ENCODE measurements at regions not wholly inside any gene's neighbourhood (a gene's known extent, or its start where the extent isn't known, plus 50 kb on each side); places are given as distances from the start of the nearest gene placed in this dataset.
A peak's percentile ranks its signal among the peaks of the same experiment; 100 is the strongest.

DNA sequence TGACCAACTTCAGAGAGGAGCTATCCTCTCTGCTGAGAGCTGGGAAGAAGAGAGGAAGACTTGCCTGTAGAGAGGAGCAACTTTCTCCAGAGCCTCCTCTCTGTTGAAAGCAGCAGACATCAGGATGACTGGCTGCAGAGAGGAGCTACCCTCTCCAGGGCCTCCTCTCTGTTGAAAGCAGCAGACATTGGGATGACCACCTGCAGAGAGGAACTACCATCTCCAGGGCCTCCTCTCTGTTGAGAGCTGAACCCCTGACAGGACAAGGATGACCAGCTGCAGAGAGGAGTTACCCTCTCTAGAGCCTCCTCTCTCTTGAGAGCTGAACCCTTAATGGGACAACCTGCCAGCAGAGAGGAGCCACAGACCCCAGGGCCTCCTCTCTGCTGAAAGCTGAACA, 83.0 kb upstream of the GJB5 start:
- DNase-seq (ENCODE audit: low read depth, low spot score) (no peak), FAIRE-seq (no peak)
- Histone ChIP-seq H3K9ac (ENCODE audit: control insufficient read depth, extremely low read depth, insufficient read depth, low read length) (no peak overlapping the region), H4K20me1 (ENCODE audit: control insufficient read depth, extremely low read depth, insufficient read depth, low read length) (no peaks in the 10 kb centered on the region), H3K36me3 (ENCODE audit: control insufficient read depth in 2 of 2, extremely low read depth in 1 of 2, insufficient read depth in 2 of 2, low read length in 2 of 2) (no peaks in the 10 kb centered on the region), H2AFZ (ENCODE audit: control insufficient read depth, low read length) (no peak overlapping the region), H3K27ac (ENCODE audit: control insufficient read depth, insufficient read depth, low read length) (no peak overlapping the region), H3K9me3 (ENCODE audit: control insufficient read depth, low read depth, low read length) (no peaks in the 10 kb centered on the region), H3K79me2 (ENCODE audit: control insufficient read depth, insufficient read depth, low read length) (no peaks in the 10 kb centered on the region), H3K27me3 (ENCODE audit: control insufficient read depth, extremely low read depth, insufficient read depth, low read length) (no peaks in the 10 kb centered on the region), H3K4me3 (ENCODE audit: control insufficient read depth in 2 of 3, extremely low read depth in 1 of 3, insufficient read depth in 2 of 3, low read depth in 1 of 3, low read length in 3 of 3) (no peak overlapping the region), H3K9me1 (ENCODE audit: control insufficient read depth, extremely low read depth, insufficient read depth, low read length) (no peaks in the 10 kb centered on the region), H3K4me1 (ENCODE audit: control insufficient read depth, extremely low read depth, insufficient read depth, low read length) (no peaks in the 10 kb centered on the region), H3K4me2 (ENCODE audit: control insufficient read depth, extremely low read depth, insufficient read depth, low read depth, low read length) (no peak overlapping the region)
- dilution Hi-C loops (cut with MboI; ENCODE audit: extremely low pct_ligation_motif_present, low sequenced_read_pairs) = no loop called here
- TF ChIP-seq CTCF (optimal IDR thresholded peaks at IDR 0.05 in 1 of 3, IDR thresholded peaks at IDR 0.05 in 1 of 3, conservative IDR thresholded peaks at IDR 0.05 in 1 of 3; ENCODE audit: extremely low read depth in 1 of 3, insufficient read depth in 2 of 3, low read length in 3 of 3) (no peak), EZH2 (IDR thresholded peaks at IDR 0.05; ENCODE audit: low read length) (no peak)

- FAIRE-seq (peak; percentile 94), DNase-seq (ENCODE audit: low read depth, low spot score) (peak; percentile 9)
- dilution Hi-C loops (cut with MboI; ENCODE audit: extremely low pct_ligation_motif_present, low sequenced_read_pairs) = no loop called here
These were observed 73.1 kb upstream of the GJB5 start for GRCh38 chr1:34681480-34682451.

More at GRCh38 chr1:34681480-34682451, 73.1 kb upstream of the GJB5 start:
- H2AFZ ChIP-seq (ENCODE audit: control insufficient read depth, low read length) = no peak overlapping the region
- H3K79me2 ChIP-seq (ENCODE audit: control insufficient read depth, insufficient read depth, low read length) = no peaks in the 10 kb centered on the region
- no peak overlapping the region for H3K27ac ChIP-seq (ENCODE audit: control insufficient read depth, insufficient read depth, low read length)
- no peaks in the 10 kb centered on the region for H3K36me3 ChIP-seq (ENCODE audit: control insufficient read depth in 2 of 2, extremely low read depth in 1 of 2, insufficient read depth in 2 of 2, low read length in 2 of 2)
- no peak overlapping the region for H3K9ac ChIP-seq (ENCODE audit: control insufficient read depth, extremely low read depth, insufficient read depth, low read length)
- H3K9me3 ChIP-seq (ENCODE audit: control insufficient read depth, low read depth, low read length) = no peaks in the 10 kb centered on the region
- H4K20me1 ChIP-seq (ENCODE audit: control insufficient read depth, extremely low read depth, insufficient read depth, low read length) = no peaks in the 10 kb centered on the region
- H3K4me2 ChIP-seq (ENCODE audit: control insufficient read depth, extremely low read depth, insufficient read depth, low read depth, low read length) = no peak overlapping the region
- H3K27me3 ChIP-seq (ENCODE audit: control insufficient read depth, extremely low read depth, insufficient read depth, low read length) = peaks cover 10% of the 10 kb centered on the region
- H3K4me1 ChIP-seq (ENCODE audit: control insufficient read depth, extremely low read depth, insufficient read depth, low read length) = no peaks in the 10 kb centered on the region
- TF ChIP-seq EZH2 (IDR thresholded peaks at IDR 0.05; ENCODE audit: low read length) = no peak
- TF ChIP-seq CTCF (optimal IDR thresholded peaks at IDR 0.05 in 1 of 3, IDR thresholded peaks at IDR 0.05 in 1 of 3, conservative IDR thresholded peaks at IDR 0.05 in 1 of 3; ENCODE audit: extremely low read depth in 1 of 3, insufficient read depth in 2 of 3, low read length in 3 of 3) = peak; percentile 78 to 87 (median 82)
- H3K4me3 ChIP-seq (ENCODE audit: control insufficient read depth in 2 of 3, extremely low read depth in 1 of 3, insufficient read depth in 2 of 3, low read depth in 1 of 3, low read length in 3 of 3) = no peak overlapping the region
- no peaks in the 10 kb centered on the region for H3K9me1 ChIP-seq (ENCODE audit: control insufficient read depth, extremely low read depth, insufficient read depth, low read length)
